ENCODE measurements at regions not wholly inside any gene's neighbourhood (a gene's known extent, or its start where the extent isn't known, plus 50 kb on each side); places are given as distances from the start of the nearest gene placed in this dataset.
"Not testable (repeated sequence)": the region's sequence is repeated elsewhere in the genome, so short reads cannot be mapped to it uniquely, and the experiment has no call there.

GRCh38 chr5:56412601-56413379 is 179.7 kb upstream of the ANKRD55 start:
- DNase-seq: peak; percentile 57 to 74

- peak in 1 of 2 donors; percentile 16 for DNase-seq
These were observed 177.6 kb upstream of the ANKRD55 start for GRCh38 chr5:56410696-56411095.

GRCh38 chr5:56409331-56410190 is 176.4 kb upstream of the ANKRD55 start:
- peak; percentile 51 to 91 for DNase-seq

GRCh38 chr5:56406838-56407237 is 173.7 kb upstream of the ANKRD55 start:
- no peak for DNase-seq

DNA sequence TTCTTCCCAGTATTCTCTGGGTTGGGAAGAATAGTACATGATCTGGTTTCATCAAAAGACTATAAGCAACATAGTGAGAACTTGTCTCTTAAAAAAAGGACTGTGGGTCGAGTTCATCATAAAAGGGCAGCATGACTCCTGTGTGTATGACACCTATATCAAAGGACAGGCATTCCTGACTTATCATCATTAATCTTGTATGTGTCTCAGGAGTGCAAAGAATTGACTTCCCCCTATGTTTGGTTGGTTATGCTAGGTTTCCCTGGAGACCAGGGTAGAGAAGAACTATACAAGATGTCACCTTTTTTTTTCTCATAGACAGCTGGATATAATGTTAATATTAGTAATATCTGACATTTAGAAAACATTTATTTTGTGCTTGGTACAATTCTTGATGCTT is 173.1 kb upstream of the ANKRD55 start:
- DNase-seq: no peak

DNA sequence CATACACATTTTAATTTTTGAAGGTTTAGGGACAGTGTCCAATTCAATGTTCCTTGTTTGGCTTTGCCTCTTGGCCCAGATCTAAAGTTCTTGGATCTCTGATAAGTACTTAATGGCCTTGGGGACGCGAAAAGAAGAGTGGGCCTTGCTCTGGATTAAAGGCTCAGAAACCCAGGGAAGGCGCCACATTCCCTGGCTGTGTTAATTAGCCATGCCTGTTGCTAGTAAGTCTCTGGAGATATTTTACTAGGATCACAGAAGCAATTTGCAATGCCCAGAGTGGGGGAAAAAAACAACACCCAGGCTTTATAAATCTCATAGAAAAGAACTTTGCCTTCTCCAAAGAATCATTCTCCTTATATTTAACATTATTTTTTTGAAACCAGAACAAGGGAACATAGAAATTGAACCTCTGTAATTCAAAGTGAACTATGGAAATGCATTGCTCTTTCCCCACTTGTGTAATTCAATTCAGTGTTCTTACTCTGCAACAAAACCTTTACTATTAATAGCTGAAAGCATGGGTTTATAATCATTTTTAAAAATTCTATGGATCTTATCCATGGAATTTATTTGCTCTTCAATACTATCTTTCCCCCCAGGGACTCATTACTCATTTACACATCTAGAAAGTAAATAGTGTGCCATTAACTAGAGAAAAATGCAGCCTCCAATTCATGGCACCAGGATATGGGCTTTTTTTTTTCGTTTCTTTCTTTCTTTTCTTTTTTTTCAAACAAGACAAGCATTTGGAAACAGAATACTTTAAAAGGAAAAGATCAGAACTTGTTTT is 172.2 kb upstream of the ANKRD55 start:
- no peak for DNase-seq

GRCh38 chr5:56402266-56403220 is 169.4 kb upstream of the ANKRD55 start:
- no peak for DNase-seq

DNA sequence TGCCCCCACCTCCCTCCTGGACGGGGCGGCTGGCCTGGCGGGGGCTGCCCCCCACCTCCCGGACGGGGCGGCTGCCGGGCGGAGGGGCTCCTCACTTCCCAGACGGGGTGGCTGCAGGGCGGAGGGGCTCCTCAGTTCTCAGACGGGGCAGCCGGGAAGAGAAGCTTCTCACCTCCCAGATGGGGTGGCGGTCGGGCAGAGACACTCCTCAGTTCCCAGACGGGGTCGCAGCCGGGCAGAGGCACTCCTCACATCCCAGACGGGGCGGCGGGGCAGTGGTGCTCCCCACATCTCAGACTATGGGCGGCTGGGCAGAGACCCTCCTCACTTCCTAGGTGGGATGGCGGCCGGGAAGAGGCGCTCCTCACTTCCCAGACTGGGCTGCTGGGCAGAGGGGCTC is 164.7 kb upstream of the ANKRD55 start:
- DNase-seq: not testable (repeated sequence)

DNA sequence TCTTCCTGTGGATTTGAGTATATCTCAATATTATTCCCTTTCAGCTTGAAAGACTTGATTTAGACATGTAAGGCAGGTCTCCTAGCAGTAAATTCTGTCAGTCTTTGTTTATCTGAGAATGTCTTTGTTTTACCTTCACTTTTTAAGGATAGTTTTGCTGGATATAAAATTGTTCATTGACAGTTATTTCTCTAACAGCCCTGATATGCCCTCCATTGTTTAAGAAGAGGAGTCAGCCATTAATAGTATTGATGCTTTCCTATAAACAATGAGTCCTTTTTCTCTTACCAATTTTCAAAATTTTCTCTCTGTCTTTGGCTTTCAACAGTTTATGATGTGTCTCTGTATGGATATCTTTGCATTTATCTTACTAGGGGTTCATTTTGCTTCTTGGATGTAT is 163.5 kb upstream of the ANKRD55 start:
- DNase-seq: no peak

DNA sequence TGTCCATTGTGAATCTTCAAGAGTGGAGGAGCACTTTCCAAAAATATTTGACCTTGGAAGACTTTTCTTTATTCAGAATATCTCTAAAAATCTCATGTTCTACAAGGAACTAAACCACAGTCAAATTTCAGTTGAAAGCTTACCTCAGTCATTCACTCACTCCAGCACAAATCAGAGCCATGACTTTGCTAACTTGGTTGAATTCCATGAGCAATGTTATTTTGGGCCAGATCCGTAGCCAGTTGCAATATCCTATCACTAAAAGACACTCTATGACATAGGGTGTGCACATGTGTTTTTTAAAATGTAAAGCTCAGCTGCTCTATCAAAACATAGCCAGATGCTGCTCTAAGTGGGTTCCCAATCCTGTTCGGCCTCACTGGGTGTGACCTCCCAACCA is 156.1 kb upstream of the ANKRD55 start:
- DNase-seq: no peak

GRCh38 chr5:56388229-56388985 is 155.3 kb upstream of the ANKRD55 start:
- DNase-seq: no peak

DNA sequence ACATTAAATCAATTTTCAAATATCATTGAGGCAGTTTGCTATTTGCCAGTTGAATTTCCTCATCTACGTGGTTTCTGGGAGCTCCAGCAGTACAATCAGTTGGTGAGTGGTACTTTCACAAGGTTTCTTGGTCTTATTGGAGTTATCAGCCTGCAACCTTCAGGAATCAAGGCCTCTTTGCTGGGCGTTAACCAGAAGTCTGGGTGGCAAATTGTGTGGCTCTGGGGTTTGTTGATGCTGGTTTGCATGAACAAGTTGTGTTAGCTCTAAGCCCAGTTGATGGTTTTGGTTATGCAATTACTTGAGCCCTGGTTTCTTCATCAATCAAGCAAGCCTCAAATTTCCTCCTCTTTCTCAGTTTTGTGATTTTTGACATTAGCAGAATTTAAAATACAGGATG is 152.9 kb upstream of the ANKRD55 start:
- peak; percentile 41 to 54 for DNase-seq

GRCh38 chr5:56384186-56384585 is 151.1 kb upstream of the ANKRD55 start:
- no peak for DNase-seq

DNA sequence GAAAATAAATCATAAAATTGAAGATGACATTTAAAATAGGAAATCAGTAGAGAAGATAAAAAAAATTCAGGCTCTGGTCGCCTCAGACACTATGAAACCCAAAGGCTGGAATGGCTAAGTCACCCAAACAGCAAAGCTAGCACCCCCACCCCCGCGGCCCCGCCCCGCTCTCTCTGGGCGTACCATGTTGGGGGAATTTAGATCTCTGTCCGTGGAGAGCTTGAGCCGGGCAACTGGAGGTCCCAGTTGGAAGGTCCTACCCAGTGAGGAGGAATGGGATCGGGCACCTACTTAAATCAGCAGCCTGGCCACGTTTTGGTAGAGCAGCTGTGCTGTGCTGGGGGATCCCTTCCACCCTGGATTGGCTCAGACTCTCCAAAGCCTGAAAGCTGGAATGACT is 150.6 kb upstream of the ANKRD55 start:
- DNase-seq: no peak

DNA sequence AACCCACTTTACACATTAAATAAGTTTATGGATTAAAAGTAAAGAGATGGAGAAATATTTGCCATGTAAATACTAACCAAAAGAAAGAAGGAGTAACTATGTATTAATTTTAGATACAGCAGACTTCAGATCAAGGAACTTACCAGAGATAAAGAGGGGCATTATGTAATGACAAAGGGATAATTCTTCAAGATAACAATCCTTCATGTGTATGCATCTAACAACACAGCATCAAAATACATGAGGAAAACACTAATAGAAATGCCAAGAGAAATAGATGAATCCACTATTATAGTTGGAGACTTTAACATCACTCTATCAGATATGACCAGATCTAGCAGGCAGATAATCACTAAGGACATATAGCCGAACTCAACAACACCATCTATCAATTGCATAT is 149.8 kb upstream of the ANKRD55 start:
- DNase-seq: no peak

DNA sequence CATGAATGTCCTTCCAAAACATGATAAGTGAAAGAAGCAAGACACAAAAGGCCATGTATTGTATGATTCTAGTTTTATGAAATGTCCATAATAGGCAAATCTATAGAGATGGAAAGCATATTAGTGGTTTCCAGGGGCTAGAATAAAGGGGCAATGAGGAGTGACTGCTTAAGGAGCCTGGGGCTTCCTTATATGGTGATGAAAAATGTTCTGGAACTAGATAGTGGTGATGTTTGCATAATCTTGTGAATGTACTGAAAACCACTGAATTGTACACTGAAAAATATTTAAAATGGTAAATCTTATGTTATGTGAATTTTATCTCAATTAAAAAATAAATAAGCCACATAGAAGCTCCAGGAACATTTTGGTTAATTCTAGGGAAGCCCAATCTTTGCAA is 144.4 kb upstream of the ANKRD55 start:
- no peak for DNase-seq

- no peak for DNase-seq
These were observed 143.0 kb upstream of the ANKRD55 start for GRCh38 chr5:56376128-56376527.

DNA sequence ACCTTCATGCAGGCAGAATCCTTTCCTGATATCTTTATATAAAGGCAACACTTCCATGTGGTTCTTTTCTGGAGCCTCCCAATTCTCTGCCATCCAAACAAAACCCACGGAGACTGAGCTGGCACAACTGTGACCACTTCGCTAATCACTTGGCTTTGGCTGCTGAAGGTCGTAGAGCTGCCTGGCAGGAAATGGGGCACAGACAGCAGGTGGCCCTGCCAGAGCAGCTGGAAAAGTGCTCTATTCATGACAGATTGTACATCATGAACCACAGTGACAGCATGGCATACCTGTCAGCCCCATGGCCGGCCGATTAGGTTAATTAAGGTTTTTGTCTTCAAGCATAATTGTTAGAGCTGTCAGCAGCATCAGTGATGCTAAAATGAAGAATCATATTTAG is 141.9 kb upstream of the ANKRD55 start:
- no peak for DNase-seq

DNA sequence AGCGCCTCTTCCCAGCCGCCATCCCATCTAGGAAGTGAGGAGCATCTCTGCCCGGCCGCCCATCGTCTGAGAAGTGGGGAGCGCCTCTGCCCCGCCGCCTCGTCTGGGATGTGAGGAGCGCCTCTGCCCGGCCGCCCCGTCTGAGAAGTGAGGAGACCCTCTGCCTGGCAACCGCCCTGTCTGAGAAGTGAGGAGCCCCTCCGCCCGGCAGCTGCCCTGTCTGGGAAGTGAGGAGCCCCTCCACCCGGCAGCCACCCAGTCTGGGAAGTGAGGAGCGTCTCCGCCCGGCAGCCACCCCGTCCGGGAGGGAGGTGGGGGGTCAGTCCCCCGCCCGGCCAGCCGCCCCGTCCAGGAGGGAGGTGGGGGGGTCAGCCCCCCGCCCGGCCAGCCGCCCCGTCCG is 139.4 kb upstream of the ANKRD55 start:
- not testable (repeated sequence) for DNase-seq

- DNase-seq: no peak
These were observed 136.3 kb upstream of the ANKRD55 start for GRCh38 chr5:56369361-56369811.

DNA sequence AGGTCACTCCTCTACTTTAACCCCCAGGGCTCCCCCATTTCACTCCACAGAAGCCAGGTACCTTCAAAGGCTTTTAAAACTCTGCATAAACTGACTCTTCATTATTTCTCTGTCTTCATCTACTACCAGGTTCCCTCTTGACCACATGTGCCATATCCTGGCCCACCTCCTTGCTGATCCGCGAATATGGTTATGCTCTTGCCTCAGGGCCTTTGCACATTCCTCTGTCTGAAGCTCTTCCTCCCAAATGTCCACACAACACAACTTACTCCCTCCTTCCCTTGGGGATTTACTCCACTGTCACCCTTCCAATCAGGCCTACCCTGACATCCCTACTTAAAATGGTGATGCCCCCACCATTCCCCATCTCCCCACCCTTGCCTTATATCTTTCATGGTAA is 134.6 kb upstream of the ANKRD55 start:
- no peak for DNase-seq
